Erythroblast (primary cell): ENCODE measurements at regions not wholly inside any gene's neighbourhood (a gene's known extent, or its start where the extent isn't known, plus 50 kb on each side); places are given as distances from the start of the nearest gene placed in this dataset.
"Not testable (repeated sequence)": the region's sequence is repeated elsewhere in the genome, so short reads cannot be mapped to it uniquely, and the experiment has no call there.

Experiments
- GATA1 ChIP-seq: IDR thresholded peaks from 2 replicates; pipeline ENCODE4 v1.6.1; 2011; ENCODE audit warnings: low read depth, mild to moderate bottlenecking, control low read depth, low read length, moderate library complexity
- POLR2A ChIP-seq: IDR thresholded peaks from 2 replicates; pipeline ENCODE4 v1.6.1; 2011; ENCODE audit warnings: mild to moderate bottlenecking, low read length

GRCh38 chr3:6406923-6407322 lies 454.0 kb upstream of the GRM7 start:
- TF ChIP-seq POLR2A, GATA1: not testable (repeated sequence)
